ENCODE measurements at regions not wholly inside any gene's neighbourhood (a gene's known extent, or its start where the extent isn't known, plus 50 kb on each side); places are given as distances from the start of the nearest gene placed in this dataset.

DNA sequence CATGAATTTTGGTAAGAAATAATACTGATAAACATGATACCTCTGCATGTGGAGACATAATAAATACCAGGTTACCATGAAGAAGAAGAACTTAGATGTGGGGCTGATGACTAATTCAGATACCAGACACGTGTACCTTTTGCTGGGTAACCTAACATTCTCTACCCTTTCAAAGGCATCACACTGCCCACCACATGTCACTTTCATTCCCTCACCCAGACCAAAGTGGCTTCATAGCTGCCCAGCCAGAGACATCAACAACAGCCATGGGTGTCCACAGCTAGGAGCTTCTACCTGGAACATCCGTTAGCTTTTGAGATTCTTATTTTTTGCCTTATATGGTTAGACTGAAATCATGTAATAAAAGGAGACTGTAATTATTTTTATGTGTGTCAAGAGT is 396.8 kb downstream of the MED10 start:
- DNase-seq, result no peak

GRCh38 chr5:5980538-5980895 is 397.8 kb downstream of the MED10 start:
- DNase-seq, result no peak

- no peak for DNase-seq
Observed at GRCh38 chr5:5979761-5980537, 398.4 kb downstream of the MED10 start.

DNA sequence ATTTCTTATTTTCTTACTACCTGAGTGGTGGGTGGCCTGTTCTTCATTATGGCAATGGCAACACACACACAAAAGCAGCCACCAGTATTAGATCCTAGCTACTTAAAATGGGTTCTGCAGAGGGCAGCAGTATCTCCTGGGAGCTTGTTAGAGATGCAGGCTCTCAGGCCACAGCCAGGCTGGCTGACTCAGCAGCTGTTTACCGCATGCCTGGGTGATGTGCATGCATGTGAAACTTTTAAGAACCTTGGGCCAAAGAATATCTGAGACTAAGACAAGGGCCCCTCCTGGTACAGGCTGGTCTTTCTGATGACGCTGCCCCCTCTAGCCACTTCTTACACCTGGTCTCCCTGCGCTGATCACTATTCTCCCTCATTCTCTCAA is 399.0 kb downstream of the MED10 start:
- no peak for DNase-seq

DNA sequence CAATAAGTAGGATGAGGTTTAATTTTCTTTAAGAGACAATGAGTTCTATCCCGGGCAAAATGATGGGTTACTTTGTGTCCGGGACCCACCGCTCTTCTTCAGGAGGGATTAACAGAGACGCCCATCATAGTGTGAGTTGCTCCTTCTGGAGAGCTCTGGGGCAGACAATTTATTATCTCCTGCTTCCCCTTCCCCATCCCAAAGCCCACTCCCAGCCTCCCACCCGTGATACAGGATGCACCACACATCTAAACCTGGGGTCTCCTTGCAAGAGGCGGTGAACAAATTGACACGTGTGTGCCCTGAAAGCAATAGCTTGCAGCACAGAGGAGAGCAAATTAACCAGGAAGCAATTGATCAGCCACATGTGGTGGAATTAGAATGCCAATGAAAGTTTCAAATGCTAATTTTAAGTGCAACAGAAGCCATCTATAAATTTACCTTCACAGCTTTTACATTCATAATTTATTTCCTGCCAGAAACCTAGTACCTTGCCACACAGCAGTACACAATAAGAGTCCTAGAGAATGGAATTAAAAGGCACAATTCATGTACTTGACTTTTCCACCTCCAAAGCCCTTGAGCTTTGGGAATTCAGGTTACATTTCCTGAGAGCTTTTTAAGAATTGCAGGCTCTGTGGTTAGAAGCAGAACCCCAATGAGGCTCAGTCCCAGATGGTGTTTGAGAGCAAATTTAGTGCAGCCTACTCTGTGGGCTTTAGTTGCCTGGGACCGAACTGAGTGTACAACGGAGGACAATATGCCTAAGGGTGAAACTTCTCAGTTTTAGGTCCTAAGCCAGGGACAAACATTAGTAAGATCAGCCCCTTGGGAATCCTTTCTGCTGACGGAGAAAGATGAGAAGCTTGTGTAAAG is 399.6 kb downstream of the MED10 start:
- DNase-seq, result no peak

DNA sequence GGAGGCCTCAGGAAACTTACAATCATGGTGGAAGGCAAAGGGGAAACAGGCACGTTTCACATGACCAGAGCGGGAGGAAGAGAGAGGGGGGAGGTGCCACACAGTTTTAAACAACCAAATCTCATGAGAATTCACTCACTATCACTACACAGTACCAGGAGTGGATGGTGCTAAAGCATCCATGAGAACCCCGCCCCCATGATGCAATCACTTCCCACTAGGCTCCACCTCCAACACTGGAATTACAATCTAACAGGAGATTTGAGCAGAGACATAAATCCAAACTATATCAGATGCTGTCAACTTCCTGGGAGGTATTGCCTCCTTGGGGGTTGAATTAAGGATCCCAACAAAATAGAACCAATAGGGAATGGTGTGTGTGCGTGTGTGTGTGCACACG is 407.1 kb downstream of the MED10 start:
- DNase-seq, result no peak

DNA sequence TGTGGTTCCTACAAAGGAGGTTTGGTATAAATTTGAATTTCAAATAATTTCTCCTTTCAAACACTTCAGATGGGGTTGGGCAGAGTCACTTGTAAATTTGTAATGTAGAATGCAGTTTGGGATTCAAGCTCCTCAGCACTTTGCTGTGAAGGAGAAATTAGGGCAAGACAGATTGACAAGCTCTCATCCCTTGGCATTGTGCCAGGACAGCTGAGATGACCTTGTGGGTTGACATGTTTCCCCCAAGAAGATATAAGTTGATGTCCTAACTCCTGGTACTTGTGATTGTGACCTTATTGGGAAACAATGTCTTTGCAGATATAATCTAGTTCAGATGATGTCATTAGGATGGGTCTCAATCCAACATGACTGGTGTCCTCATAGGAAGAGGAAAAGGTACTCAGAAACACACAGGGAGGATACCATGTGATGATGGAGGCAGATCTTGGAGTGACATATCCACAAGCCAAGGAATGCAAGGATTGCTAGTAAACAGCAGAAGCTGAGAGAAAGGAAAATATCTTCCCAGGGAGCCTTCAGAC is 408.3 kb downstream of the MED10 start:
- DNase-seq, result no peak

DNA sequence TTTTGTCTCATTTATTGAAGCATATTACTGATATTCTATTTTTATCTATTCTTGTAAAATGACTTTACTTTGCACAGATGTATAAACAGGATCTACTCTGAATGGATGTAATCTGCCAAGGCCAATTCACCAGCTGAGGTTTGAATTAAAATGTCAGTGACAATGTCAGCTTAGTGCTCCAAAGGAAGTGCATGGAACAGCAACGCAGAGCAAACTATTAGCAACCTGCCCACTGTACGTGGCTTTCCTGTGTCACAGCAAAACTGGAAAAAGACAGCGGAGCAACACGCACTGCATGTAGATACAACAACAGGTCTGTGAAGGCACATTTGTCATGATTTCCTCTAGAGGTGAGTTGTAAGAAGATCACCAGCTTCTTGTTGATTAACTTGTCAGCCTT is 409.4 kb downstream of the MED10 start:
- no peak for DNase-seq

DNA sequence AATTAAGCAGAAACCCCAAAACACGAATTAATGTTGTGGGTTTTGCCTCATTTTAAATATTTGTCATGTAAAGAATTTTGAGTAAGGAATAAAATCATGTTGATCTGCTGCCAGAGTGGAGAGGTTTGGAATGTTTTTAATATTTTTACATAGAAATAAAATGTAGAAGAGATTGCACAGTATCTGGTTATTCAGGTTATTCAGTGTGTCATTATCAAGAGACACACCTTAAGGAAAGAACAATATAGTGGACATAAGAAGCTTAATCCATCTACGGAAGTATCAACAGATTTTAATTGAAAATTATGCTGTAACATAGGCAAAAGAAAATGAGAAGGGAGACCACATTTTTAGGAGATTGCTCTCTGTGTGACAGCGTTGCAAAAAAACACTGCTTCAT is 410.4 kb downstream of the MED10 start:
- no peak for DNase-seq

DNA sequence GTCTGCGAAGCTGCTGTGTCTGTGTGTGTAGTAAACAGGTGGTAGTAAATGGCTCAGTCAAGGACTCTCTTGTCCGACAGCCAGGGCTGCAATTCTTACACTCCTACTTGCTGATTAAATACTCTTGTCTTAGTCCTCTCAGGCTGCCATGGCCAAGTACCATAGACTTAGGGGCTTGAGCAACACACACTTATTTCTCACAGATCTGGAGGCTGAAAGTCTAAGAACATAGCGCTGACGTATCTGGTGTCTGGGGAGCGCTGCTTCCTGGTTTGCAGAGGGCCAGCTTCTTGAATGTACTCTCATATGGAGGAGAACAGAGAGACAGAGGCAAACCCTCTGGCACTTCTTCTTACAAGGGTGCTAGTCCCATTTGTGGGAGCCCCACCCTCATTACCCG is 411.0 kb downstream of the MED10 start:
- DNase-seq, result no peak

DNA sequence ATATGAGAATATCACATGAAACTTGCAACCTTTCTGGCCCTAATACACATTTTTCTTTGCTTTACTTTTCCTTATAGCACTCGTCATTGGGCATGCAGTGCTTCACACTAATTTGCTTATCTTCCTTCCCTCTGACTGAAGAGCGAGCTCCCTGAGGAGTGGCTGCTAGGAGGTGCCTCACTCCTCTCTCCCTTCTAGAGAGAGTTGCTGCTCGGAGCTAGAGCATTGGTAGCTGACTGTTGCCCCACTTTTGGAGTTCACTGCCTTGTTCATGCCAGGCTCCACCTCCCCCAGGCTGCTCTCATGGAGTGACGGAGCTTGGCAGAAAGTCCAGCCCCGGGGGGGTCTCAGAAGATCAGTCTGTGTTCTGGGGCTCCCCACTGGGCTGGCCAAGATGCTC is 413.2 kb downstream of the MED10 start:
- DNase-seq, result no peak

DNA sequence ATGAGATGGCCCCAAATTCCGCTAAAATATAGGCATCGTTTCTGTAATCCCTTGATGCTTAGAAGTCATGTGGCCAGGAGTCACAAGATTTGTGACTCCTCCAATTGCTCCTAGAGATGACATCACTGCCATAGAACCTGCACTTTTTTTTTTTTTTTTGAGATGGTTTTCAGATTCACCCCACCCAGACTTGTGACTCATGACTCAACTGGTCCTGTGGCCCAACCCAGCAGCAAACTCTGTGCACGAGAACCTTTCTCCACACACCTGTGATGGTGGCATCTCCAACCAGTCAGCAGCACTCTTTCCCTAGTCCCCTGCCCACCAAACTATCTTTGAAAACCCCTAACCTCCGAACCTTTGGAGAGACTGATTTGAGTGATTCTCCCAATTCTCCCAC is 414.0 kb downstream of the MED10 start:
- no peak for DNase-seq

DNA sequence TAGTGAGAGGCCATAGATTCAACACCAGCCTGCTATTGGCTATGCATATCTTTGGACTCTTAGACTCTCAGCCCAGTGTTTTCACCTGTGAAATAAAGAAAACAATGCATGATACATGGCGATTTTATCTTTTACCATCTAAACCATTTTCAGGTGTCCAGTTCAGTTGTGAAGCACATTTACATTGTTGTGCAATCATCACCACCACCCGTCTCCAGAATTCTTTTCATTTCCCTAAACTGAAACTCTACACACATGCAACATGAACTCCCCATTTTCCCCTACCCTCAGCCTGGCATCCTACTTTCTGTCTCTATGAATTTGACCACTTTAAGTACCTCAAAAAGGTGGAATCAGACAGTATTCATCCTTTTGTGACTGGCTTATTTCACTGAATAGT is 420.6 kb downstream of the MED10 start:
- DNase-seq, result no peak

GRCh38 chr5:5954275-5954598 is 424.1 kb downstream of the MED10 start:
- no peak for DNase-seq

- no peak for DNase-seq
Observed at GRCh38 chr5:5953584-5954274, 424.6 kb downstream of the MED10 start.

GRCh38 chr5:5951953-5952352 is 426.4 kb downstream of the MED10 start:
- no peak for DNase-seq

GRCh38 chr5:5950658-5951057 is 427.7 kb downstream of the MED10 start:
- no peak for DNase-seq

DNA sequence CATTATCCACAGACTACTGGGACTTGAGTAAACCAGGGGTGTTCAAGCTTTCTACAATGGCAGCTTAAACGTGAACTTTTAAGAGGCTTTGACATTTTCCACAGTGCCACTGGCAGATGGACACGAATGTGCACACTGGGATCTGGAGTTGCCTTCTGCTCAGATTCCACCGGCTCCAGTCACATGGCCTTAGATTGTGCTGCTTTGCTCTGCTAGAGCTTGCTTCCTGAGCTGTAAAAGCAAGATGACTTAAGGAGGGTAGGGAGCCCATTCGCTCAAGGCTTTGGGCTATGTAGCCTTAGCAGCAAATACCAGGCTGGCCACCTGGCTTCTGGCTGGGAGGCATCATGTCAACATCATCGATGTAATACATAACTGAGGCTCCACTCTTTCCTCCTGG is 436.9 kb downstream of the MED10 start:
- DNase-seq, result no peak

GRCh38 chr5:5939759-5940370 is 438.5 kb downstream of the MED10 start:
- DNase-seq, result no peak

- DNase-seq, result no peak
Observed at GRCh38 chr5:5933651-5934050, 444.7 kb downstream of the MED10 start.

- DNase-seq, result no peak
Observed at GRCh38 chr5:5932824-5933223, 445.5 kb downstream of the MED10 start.

DNA sequence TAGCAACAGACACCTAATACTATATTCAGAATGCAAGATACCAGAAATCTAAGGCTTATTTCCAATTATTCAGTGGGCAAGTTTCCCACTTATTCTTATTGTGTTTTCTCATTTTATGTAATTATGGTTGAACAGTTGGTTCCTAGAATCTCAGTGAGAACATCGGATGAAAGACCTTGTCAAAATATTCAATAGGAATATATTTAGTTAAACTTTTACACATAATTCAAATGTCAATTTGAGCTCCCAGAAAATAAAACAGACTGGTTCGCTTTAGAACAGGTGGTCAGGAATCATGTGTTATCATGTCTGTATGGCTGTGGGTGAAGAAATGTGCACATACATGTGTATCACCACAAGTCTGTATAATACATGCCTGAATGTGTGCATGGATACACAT is 447.8 kb downstream of the MED10 start:
- DNase-seq, result no peak

DNA sequence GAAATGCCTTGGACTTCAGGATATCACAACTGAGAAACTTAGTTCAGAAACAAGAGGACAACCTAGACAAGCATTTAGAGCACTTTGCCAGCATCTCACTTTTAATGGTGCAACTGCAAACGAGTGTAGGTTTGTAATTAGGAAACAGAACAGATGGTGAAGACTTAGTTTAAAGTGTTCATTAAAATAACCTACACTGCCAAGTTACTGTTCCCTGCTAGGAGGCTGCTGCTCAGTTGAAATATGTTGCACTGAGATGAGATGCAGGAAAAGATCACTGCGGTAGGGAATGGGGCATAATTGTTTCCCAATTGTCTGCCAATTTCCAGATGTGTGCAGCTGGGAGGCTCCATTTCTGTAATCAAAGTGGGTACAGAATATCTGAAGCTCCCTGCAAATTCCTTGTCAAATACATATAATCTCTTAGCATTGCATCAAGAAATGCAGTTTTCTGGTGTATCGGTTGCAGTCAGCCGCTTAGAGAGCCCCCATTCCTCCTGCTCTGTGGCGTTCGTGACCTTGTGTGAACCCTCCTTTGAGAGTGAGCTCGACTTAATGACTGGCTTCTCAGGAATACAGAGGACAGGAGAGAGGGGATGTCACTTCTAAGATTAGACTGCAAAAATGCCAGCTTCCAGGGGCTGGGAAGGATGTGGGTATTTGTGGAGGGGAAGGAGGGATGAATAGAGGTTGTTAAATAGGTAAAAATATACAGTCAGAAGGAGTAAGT is 448.9 kb downstream of the MED10 start:
- no peak for DNase-seq
